ENCODE measurements at regions not wholly inside any gene's neighbourhood (a gene's known extent, or its start where the extent isn't known, plus 50 kb on each side); places are given as distances from the start of the nearest gene placed in this dataset.

- no peak for TF ChIP-seq REST (IDR thresholded peaks at IDR 0.05; ENCODE audit: low read depth, low read length)
- no peak for TF ChIP-seq YY1 (IDR thresholded peaks at IDR 0.05; ENCODE audit: low read depth)
- no peak for TF ChIP-seq JUND (IDR thresholded peaks at IDR 0.05)
- TF ChIP-seq EP300 (IDR thresholded peaks at IDR 0.05; ENCODE audit: borderline replicate concordance in 1 of 2, low read depth in 1 of 2, low read length in 1 of 2): no peak
- no peak for TF ChIP-seq USF2 (IDR thresholded peaks at IDR 0.05; ENCODE audit: borderline replicate concordance, low read depth, low read length)
- no peak for TF ChIP-seq MEF2A (IDR thresholded peaks at IDR 0.05; ENCODE audit: borderline replicate concordance, low read depth)
- TF ChIP-seq TAF1 (IDR thresholded peaks at IDR 0.05; ENCODE audit: borderline replicate concordance, low read depth, low read length): no peak
- TF ChIP-seq PBX3 (IDR thresholded peaks at IDR 0.05): no peak
- no peak for TF ChIP-seq SMC3 (IDR thresholded peaks at IDR 0.05; ENCODE audit: low read depth, low read length)
- no peak for TF ChIP-seq POLR2AphosphoS5 (IDR thresholded peaks at IDR 0.05; ENCODE audit: low read depth, low read length)
Observed at GRCh38 chr5:62001640-62002039, 304.4 kb upstream of the KIF2A start (continued).

GRCh38 chr5:62002436-62002835 is 303.6 kb upstream of the KIF2A start:
- TF ChIP-seq POLR2AphosphoS5 (IDR thresholded peaks at IDR 0.05; ENCODE audit: low read depth, low read length): no peak
- no peaks in the 10 kb centered on the region; the same call in 1 of the 2 replicates for H3K27me3 ChIP-seq (ENCODE audit: insufficient read depth)
- H4K20me1 ChIP-seq (ENCODE audit: insufficient read depth): no peaks in the 10 kb centered on the region
- H3K9me3 ChIP-seq: no peaks in the 10 kb centered on the region
- H3K9me2 ChIP-seq: no peaks in the 10 kb centered on the region
- ChIA-PET CTCF (no interaction called here), POLR2A (no interaction called here)
- 15% methylated on average over 2 of the region's 2 CpGs for WGBS (ENCODE audit: low lambda C conversion rate)
- no peak overlapping the region for H3K4me2 ChIP-seq
- H3F3A ChIP-seq (replicated peaks; ENCODE audit: insufficient read depth): no peaks in the 10 kb centered on the region
- H3K27ac ChIP-seq (ENCODE audit: low read depth in 2 of 2, low read length in 1 of 2): no peak overlapping the region
- DNase-seq: no peak
- no peak overlapping the region for H3K4me3 ChIP-seq (ENCODE audit: low read depth in 2 of 2, low read length in 1 of 2)
- no peak overlapping the region for H3K9ac ChIP-seq
- H3K36me3 ChIP-seq (replicated peaks in 1 of 2; ENCODE audit: control insufficient read depth in 1 of 2, insufficient read depth in 2 of 2, low read length in 1 of 2): no peaks in the 10 kb centered on the region
- H3K79me2 ChIP-seq (ENCODE audit: insufficient read depth): no peaks in the 10 kb centered on the region
- no peak overlapping the region for H2AFZ ChIP-seq (ENCODE audit: low read depth)
- no peaks in the 10 kb centered on the region; a peak in 1 of 4 replicates for H3K4me1 ChIP-seq (ENCODE audit: control insufficient read depth in 1 of 2, insufficient read depth in 2 of 2, low read depth in 1 of 2, low read length in 1 of 2)

GRCh38 chr5:62005551-62005950 is 300.5 kb upstream of the KIF2A start:
- no peaks in the 10 kb centered on the region for H3F3A ChIP-seq (replicated peaks; ENCODE audit: insufficient read depth)
- WGBS (ENCODE audit: low lambda C conversion rate): 69% methylated on average over 2 of the region's 2 CpGs
- ChIA-PET POLR2A (no interaction called here), CTCF (no interaction called here)
- H3K27me3 ChIP-seq (ENCODE audit: insufficient read depth): no peaks in the 10 kb centered on the region; the same call in 1 of the 2 replicates
- DNase-seq: no peak
- H3K36me3 ChIP-seq (replicated peaks in 1 of 2; ENCODE audit: control insufficient read depth in 1 of 2, insufficient read depth in 2 of 2, low read length in 1 of 2): no peaks in the 10 kb centered on the region
- no peaks in the 10 kb centered on the region for H4K20me1 ChIP-seq (ENCODE audit: insufficient read depth)
- H3K79me2 ChIP-seq (ENCODE audit: insufficient read depth): no peaks in the 10 kb centered on the region
- no peak overlapping the region for H2AFZ ChIP-seq (ENCODE audit: low read depth)
- H3K9ac ChIP-seq: no peak overlapping the region
- no peaks in the 10 kb centered on the region for H3K9me3 ChIP-seq
- H3K4me1 ChIP-seq (ENCODE audit: control insufficient read depth in 1 of 2, insufficient read depth in 2 of 2, low read depth in 1 of 2, low read length in 1 of 2): no peaks in the 10 kb centered on the region; a peak in 1 of 4 replicates
- H3K27ac ChIP-seq (ENCODE audit: low read depth in 2 of 2, low read length in 1 of 2): no peak overlapping the region
- no peak overlapping the region for H3K4me3 ChIP-seq (ENCODE audit: low read depth in 2 of 2, low read length in 1 of 2)
- no peaks in the 10 kb centered on the region for H3K9me2 ChIP-seq
- no peak overlapping the region for H3K4me2 ChIP-seq
- TF ChIP-seq MEF2A (IDR thresholded peaks at IDR 0.05; ENCODE audit: borderline replicate concordance, low read depth) (no peak), CTCF (IDR thresholded peaks at IDR 0.05) (no peak), ELF1 (IDR thresholded peaks at IDR 0.05) (no peak), FOXJ3 (CRISPR knock-in tag; IDR thresholded peaks at IDR 0.05) (no peak), MXI1 (IDR thresholded peaks at IDR 0.05; ENCODE audit: low read depth, low read length) (no peak), TCF12 (IDR thresholded peaks at IDR 0.05) (no peak), USF2 (IDR thresholded peaks at IDR 0.05; ENCODE audit: borderline replicate concordance, low read depth, low read length) (no peak), EZH2phosphoT487 (IDR thresholded peaks at IDR 0.05; ENCODE audit: borderline replicate concordance, low read depth) (no peak), JUND (IDR thresholded peaks at IDR 0.05) (no peak), FOSL2 (IDR thresholded peaks at IDR 0.05; ENCODE audit: borderline replicate concordance, low read depth) (no peak), NRF1 (IDR thresholded peaks at IDR 0.05; ENCODE audit: low read depth, low read length) (no peak), EP300 (IDR thresholded peaks at IDR 0.05; ENCODE audit: borderline replicate concordance in 1 of 2, low read depth in 1 of 2, low read length in 1 of 2) (no peak)
